H9 (cell line): ENCODE measurements at regions not wholly inside any gene's neighbourhood (a gene's known extent, or its start where the extent isn't known, plus 50 kb on each side); places are given as distances from the start of the nearest gene placed in this dataset.

Experiments used
- DNase-seq: peaks from one replicate; pipeline ENCODE4 v3.0.0-alpha.2; 2017
- H2AFZ ChIP-seq: one replicate; pipeline ENCODE4 v1.6.1; 2013; ENCODE audit warnings: mild to moderate bottlenecking, low read length, control low read depth, moderate library complexity
- H2AK5ac ChIP-seq: 2 replicates; pipeline ENCODE4 v1.6.1; 2013; ENCODE audit warnings: low read length, control low read depth, mixed read lengths; ENCODE audit not compliant: insufficient read length
- H2BK120ac ChIP-seq: one replicate; pipeline ENCODE4 v1.6.1; 2013; ENCODE audit warnings: low read depth, mild to moderate bottlenecking, low read length, control low read depth, inconsistent platforms; ENCODE audit not compliant: poor library complexity, severe bottlenecking
- H2BK12ac ChIP-seq: 2 replicates; pipeline ENCODE4 v1.6.1; 2013; ENCODE audit warnings: low read length, control low read depth, mixed read lengths, low read depth; ENCODE audit not compliant: insufficient read length
- H2BK15ac ChIP-seq: 2 replicates; pipeline ENCODE4 v1.6.1; 2013; ENCODE audit warnings: low read depth, low read length, control low read depth
- H2BK20ac ChIP-seq: one replicate; pipeline ENCODE4 v1.6.1; 2013; ENCODE audit warnings: low read depth, mild to moderate bottlenecking, low read length, control low read depth, inconsistent platforms; ENCODE audit not compliant: poor library complexity, severe bottlenecking
- H2BK5ac ChIP-seq: 2 replicates; pipeline ENCODE4 v1.6.1; 2013; ENCODE audit warnings: low read length, control low read depth, mixed read lengths; ENCODE audit not compliant: insufficient read length
- H3K14ac ChIP-seq: 2 replicates; pipeline ENCODE4 v1.6.1; 2013; ENCODE audit warnings: low read length, control low read depth; ENCODE audit not compliant: insufficient read depth
- H3K18ac ChIP-seq: 2 replicates; pipeline ENCODE4 v1.6.1; 2013; ENCODE audit warnings: low read depth, mild to moderate bottlenecking, mixed read lengths, low read length, control low read depth; ENCODE audit not compliant: insufficient read length
- H3K23ac ChIP-seq: 2 replicates; pipeline ENCODE4 v1.6.1; 2013; ENCODE audit warnings: low read length, control low read depth, mixed read lengths, low read depth; ENCODE audit not compliant: insufficient read length
- H3K23me2 ChIP-seq: 2 replicates; pipeline ENCODE4 v1.6.1; 2013; ENCODE audit warnings: low read depth, mild to moderate bottlenecking, mixed read lengths, low read length, control low read depth; ENCODE audit not compliant: insufficient read length, poor library complexity, severe bottlenecking
- H3K27ac ChIP-seq: 2 replicates; pipeline ENCODE4 v1.5.1; 2013; ENCODE audit warnings: low read length, control low read depth, mixed read lengths, low read depth; ENCODE audit not compliant: insufficient read length
- H3K27me3 ChIP-seq: 2 replicates; pipeline ENCODE4 v1.6.1; 2013; ENCODE audit warnings: low read length, control low read depth, inconsistent platforms; ENCODE audit not compliant: insufficient read depth
- H3K4ac ChIP-seq: 2 replicates; pipeline ENCODE4 v1.6.1; 2013; ENCODE audit warnings: low read depth, mild to moderate bottlenecking, control low read depth, inconsistent platforms, low read length, moderate library complexity
- H3K4me1 ChIP-seq: 2 replicates; pipeline ENCODE4 v1.6.1; 2013; ENCODE audit warnings: low read length, control low read depth, inconsistent platforms; ENCODE audit not compliant: insufficient read depth
- H3K4me2 ChIP-seq: 2 replicates; pipeline ENCODE4 v1.6.1; 2013; ENCODE audit warnings: low read length, control low read depth, mixed read lengths; ENCODE audit not compliant: insufficient read length, insufficient read depth
- H3K56ac ChIP-seq: 2 replicates; pipeline ENCODE4 v1.6.1; 2013; ENCODE audit warnings: low read depth, mild to moderate bottlenecking, mixed read lengths, low read length, control low read depth; ENCODE audit not compliant: insufficient read length
- H3K79me1 ChIP-seq: 2 replicates; pipeline ENCODE4 v1.6.1; 2013; ENCODE audit warnings: low read depth, mild to moderate bottlenecking, moderate library complexity, low read length, control low read depth, inconsistent platforms; ENCODE audit not compliant: insufficient read depth, poor library complexity, severe bottlenecking
- H3K79me2 ChIP-seq: 2 replicates; pipeline ENCODE4 v1.6.1; 2013; ENCODE audit warnings: low read length, control low read depth, inconsistent platforms; ENCODE audit not compliant: insufficient read depth
- H3K9ac ChIP-seq: 2 replicates; pipeline ENCODE4 v1.6.1; 2013; ENCODE audit warnings: low read length, control low read depth, mixed read lengths; ENCODE audit not compliant: insufficient read length; ENCODE audit errors: extremely low read depth
- H3K9me3 ChIP-seq: one replicate; pipeline ENCODE4 v1.6.1; 2013; ENCODE audit warnings: low read depth, low read length, inconsistent platforms; ENCODE audit not compliant: control insufficient read depth
- H3T11ph ChIP-seq: one replicate; pipeline ENCODE4 v1.6.1; 2013; ENCODE audit warnings: mild to moderate bottlenecking, low read length, control low read depth, inconsistent platforms
- H4K20me1 ChIP-seq: one replicate; pipeline ENCODE4 v1.6.1; 2013; ENCODE audit not compliant: control insufficient read depth, insufficient read length, insufficient read depth
- H4K5ac ChIP-seq: 2 replicates; pipeline ENCODE4 v1.6.1; 2013; ENCODE audit warnings: low read depth, mild to moderate bottlenecking, mixed read lengths, low read length, control low read depth; ENCODE audit not compliant: insufficient read length
- H4K8ac ChIP-seq: replicated peaks from 2 replicates; pipeline ENCODE4 v1.6.1; 2013; ENCODE audit warnings: low read length, control low read depth, mixed read lengths, low read depth; ENCODE audit not compliant: insufficient read length
- H4K91ac ChIP-seq: 2 replicates; pipeline ENCODE4 v1.6.1; 2013; ENCODE audit warnings: low read depth, mild to moderate bottlenecking, moderate library complexity, mixed read lengths, low read length, control low read depth; ENCODE audit not compliant: insufficient read length
- H3K27ac Mint-ChIP-seq, 3 experiments: 2 replicates in 2 of 3; 3 replicates in 1 of 3; pipeline ENCODE4 v1.8.0; 2020 to 2021; ENCODE audit warnings: mixed read lengths in 3 of 3, mild to moderate bottlenecking in 1 of 3, moderate library complexity in 1 of 3
- H3K27me3 Mint-ChIP-seq: 2 replicates; pipeline ENCODE4 v1.8.0; 2021; ENCODE audit warnings: low read depth, mild to moderate bottlenecking, moderate library complexity, mixed read lengths
- H3K36me3 Mint-ChIP-seq, 3 experiments: 2 replicates in 2 of 3; 3 replicates in 1 of 3; pipeline ENCODE4 v1.8.0; 2020 to 2021; ENCODE audit warnings: low read depth in 3 of 3, mixed read lengths in 3 of 3; ENCODE audit not compliant: insufficient read depth in 1 of 3
- H3K4me1 Mint-ChIP-seq, 2 experiments: 2 replicates each; pipeline ENCODE4 v1.8.0; 2020; ENCODE audit warnings: mixed read lengths in 2 of 2
- H3K4me3 Mint-ChIP-seq, 2 experiments: 2 replicates in 1 of 2; 3 replicates in 1 of 2; pipeline ENCODE4 v1.8.0; 2020 to 2021; ENCODE audit warnings: mild to moderate bottlenecking in 2 of 2, mixed read lengths in 2 of 2, moderate library complexity in 1 of 2
- H3K9me3 Mint-ChIP-seq, 2 experiments: 2 replicates in 1 of 2; 3 replicates in 1 of 2; pipeline ENCODE4 v1.8.0; 2020; ENCODE audit warnings: mild to moderate bottlenecking in 2 of 2, mixed read lengths in 2 of 2, moderate library complexity in 1 of 2
- CTCF ChIP-seq: fragments of 200-600 bp; sonication (generic); conservative IDR thresholded peaks from 3 replicates; pipeline ENCODE4 v1.8.0; 2021; ENCODE audit warnings: antibody characterized with exemption, mild to moderate bottlenecking
- WGBS: extraction: QIAGEN DNeasy Blood & Tissue Kit; methylation state at CpG from one replicate; pipeline ENCODE4 v1.1.7; 2013; ENCODE audit warnings: missing lambda C conversion rate, low lambda C conversion rate, mixed read lengths; ENCODE audit not compliant: insufficient read length; ENCODE audit errors: extremely low coverage; 5-methylcytosine and 5-hydroxymethylcytosine counted together

GRCh38 chr9:84600739-84601138 lies 68.8 kb upstream of the NTRK2 start:
- H4K8ac ChIP-seq: no peak overlapping the region
- no peak overlapping the region for H3T11ph ChIP-seq
- no peaks in the 10 kb centered on the region for H3K4me1 ChIP-seq
- H4K5ac ChIP-seq: no peak overlapping the region
- no peak overlapping the region for H3K4me2 ChIP-seq
- Mint-ChIP-seq H3K36me3 (no peaks in the 10 kb centered on the region), H3K9me3 (no peaks in the 10 kb centered on the region; a peak in 1 of 5 replicates), H3K27me3 (peaks cover 2% of the 10 kb centered on the region), H3K27ac (no peak overlapping the region; a peak in 1 of 7 replicates), H3K4me3 (no peak overlapping the region), H3K4me1 (no peaks in the 10 kb centered on the region)
- no peak overlapping the region for H2AFZ ChIP-seq
- H3K4ac ChIP-seq: no peak overlapping the region
- no peaks in the 10 kb centered on the region for H3K23me2 ChIP-seq
- H2BK12ac ChIP-seq: no peak overlapping the region
- no peaks in the 10 kb centered on the region for H3K79me1 ChIP-seq
- no peak for TF ChIP-seq CTCF
- H2BK120ac ChIP-seq: no peak overlapping the region
- H3K9me3 ChIP-seq: no peaks in the 10 kb centered on the region
- H3K79me2 ChIP-seq: no peaks in the 10 kb centered on the region
- no peak for DNase-seq
- H3K23ac ChIP-seq: no peak overlapping the region
- H3K56ac ChIP-seq: no peak overlapping the region
- H3K9ac ChIP-seq: no peak overlapping the region
- no peaks in the 10 kb centered on the region for H3K27me3 ChIP-seq
- H2BK15ac ChIP-seq: no peak overlapping the region
- WGBS: no CpG with 5 or more reads among the region's 4 CpGs
- no peaks in the 10 kb centered on the region for H4K20me1 ChIP-seq
- H2AK5ac ChIP-seq: no peak overlapping the region
- H2BK20ac ChIP-seq: no peak overlapping the region
- H3K18ac ChIP-seq: no peak overlapping the region
- H2BK5ac ChIP-seq: no peak overlapping the region
- no peak overlapping the region for H3K27ac ChIP-seq
- H4K91ac ChIP-seq: no peak overlapping the region
- H3K14ac ChIP-seq: no peak overlapping the region
